GM13976 (cell line): ENCODE measurements at regions not wholly inside any gene's neighbourhood (a gene's known extent, or its start where the extent isn't known, plus 50 kb on each side); places are given as distances from the start of the nearest gene placed in this dataset.
"Not testable (repeated sequence)": the region's sequence is repeated elsewhere in the genome, so short reads cannot be mapped to it uniquely, and the experiment has no call there.

Experiments used
- DNase-seq: peaks from one replicate; pipeline ENCODE4 v3.0.0; 2012; ENCODE audit warnings: low spot score
- in situ Hi-C: fragments of 300-500 bp; cut with MboI; formaldehyde crosslinking; loops from one replicate; pipeline ENCODE4 v1.12.0; 2022; ENCODE audit warnings: low sequenced_read_pairs, mixed read lengths, inconsistent platforms; ENCODE audit not compliant: unreplicated experiment
- TF ChIP-seq, protein P1 (sequence below): IDR thresholded peaks from 2 replicates; pipeline ENCODE4 v1.5.1; 2012; ENCODE audit warnings: borderline replicate concordance, mild to moderate bottlenecking; ENCODE audit not compliant: insufficient read depth; ENCODE audit errors: extremely low read depth, missing control alignments, control extremely low read depth

DNA sequence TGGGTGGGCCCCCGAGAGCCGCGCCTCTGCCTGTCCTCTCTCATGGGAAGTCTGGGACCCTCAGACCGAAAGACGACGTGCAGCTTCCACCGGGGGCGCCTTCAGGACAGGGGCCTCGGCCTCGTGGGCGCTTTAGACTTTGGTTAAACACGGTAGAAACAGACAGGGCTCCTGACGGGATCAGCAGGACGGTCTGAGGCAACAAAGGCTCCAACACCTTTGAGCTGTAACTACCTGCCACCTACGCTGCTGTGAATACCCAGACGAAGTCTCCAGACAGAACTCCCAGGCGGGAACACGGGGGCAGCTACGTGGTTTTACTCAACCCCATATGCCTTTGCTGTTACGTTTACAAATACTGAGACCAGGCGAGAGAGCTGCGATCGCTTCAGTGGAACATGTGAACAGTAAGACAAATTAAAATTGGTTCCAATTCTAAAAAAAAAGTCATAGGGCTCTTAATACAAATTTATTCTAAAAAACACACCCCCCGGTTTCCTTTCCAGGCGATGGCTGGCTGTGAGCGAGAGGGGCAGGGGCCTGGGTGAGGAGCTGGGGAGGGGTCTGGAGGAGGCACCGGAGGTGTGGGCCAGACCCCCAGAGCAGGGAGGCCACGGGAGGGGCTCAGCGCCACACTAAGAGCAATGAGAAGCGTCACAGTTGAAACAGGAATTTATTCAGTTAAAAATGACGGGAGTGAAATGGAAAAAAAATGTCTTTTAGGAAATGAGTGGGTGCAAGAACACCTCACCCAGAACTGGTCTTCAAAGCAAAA lies 453.2 kb downstream of the QKI start:
- TF ChIP-seq, protein P1, sequence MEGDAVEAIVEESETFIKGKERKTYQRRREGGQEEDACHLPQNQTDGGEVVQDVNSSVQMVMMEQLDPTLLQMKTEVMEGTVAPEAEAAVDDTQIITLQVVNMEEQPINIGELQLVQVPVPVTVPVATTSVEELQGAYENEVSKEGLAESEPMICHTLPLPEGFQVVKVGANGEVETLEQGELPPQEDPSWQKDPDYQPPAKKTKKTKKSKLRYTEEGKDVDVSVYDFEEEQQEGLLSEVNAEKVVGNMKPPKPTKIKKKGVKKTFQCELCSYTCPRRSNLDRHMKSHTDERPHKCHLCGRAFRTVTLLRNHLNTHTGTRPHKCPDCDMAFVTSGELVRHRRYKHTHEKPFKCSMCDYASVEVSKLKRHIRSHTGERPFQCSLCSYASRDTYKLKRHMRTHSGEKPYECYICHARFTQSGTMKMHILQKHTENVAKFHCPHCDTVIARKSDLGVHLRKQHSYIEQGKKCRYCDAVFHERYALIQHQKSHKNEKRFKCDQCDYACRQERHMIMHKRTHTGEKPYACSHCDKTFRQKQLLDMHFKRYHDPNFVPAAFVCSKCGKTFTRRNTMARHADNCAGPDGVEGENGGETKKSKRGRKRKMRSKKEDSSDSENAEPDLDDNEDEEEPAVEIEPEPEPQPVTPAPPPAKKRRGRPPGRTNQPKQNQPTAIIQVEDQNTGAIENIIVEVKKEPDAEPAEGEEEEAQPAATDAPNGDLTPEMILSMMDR = no peak
- no peak for DNase-seq
- in situ Hi-C loops = no loop called here

DNA sequence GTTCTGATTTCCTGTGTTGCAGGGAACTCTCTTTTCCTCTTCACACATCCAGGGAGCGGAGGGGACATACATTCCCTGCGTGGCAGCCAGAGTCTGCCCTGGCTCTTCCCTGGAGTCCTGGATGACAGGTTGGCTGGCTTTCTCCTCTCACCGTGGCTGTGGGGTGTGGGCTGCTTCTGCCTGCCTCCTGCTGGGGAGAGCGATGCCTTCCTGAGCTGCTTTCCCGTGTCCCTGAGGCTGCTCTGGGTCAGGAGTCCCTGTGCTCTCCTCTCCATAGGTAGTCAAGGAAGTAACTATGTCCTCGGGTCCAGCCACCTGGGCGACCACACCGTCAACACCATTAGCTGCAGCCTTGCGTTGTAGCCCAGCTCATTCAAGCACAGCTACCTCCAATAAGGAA lies 451.7 kb downstream of the QKI start:
- in situ Hi-C loops = no loop called here
- DNase-seq = no peak
- TF ChIP-seq, protein P1 = no peak

DNA sequence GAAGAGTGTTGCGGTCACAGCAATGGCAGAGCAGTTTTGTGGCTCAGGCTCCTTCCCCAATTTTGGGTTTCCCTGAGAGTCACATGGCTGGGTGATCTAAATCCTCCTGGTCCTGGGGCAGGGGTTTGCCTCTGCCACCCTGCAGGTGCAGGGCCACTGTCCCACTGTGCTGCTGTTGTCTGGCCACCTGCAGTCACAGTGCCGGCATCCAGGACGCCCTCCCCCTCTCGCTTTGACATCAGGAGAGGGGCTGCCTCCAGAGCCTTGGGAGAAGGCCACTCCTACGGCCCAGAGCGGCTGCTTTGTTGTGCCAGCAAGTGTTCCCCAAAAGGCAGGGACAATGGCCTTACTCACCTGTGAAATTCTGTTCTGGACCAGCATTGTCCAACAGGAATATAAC lies 449.0 kb downstream of the QKI start:
- TF ChIP-seq, protein P1 = no peak
- no peak for DNase-seq
- in situ Hi-C loops = no loop called here

DNA sequence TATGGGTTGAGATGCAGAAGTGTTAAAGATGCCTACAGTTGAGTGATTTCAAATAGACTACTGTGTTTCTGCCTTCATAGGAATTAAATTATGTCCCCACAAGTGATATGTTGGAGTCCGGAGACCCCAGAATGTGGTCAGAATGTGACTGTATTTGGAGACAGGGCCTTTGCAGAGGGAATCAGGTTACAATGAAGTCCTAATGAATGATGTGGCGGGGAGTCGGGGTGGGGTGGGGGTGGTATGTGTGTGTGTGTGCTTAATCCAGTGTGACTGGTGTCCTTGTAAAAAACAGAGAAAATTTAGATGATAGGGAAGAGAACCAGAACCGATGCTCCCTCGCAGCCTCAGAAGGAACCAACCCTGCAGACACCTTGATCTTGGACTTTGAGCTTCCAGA lies 448.2 kb downstream of the QKI start:
- DNase-seq = no peak
- in situ Hi-C loops = no loop called here
- TF ChIP-seq, protein P1 = no peak

DNA sequence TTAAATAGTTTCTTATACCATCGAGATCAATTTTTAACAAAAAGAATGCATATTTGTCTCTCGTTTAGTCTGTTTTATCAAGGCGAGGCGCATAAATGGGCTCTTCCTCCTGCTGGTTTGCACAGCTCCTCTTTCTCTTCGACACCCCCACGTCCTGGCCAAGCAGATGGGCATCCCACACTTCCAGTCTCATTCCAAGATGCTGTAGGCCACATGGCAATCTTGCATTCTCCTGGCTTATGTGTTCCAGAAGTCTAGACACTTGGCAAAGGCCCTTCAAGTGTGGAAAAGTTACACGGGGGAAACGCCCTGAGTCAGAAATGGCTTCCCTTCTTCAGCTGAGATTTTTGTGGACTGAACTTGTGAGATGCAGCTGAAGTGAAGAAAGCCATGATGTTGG lies 447.1 kb downstream of the QKI start:
- TF ChIP-seq, protein P1 = no peak
- in situ Hi-C loops = no loop called here
- no peak for DNase-seq

DNA sequence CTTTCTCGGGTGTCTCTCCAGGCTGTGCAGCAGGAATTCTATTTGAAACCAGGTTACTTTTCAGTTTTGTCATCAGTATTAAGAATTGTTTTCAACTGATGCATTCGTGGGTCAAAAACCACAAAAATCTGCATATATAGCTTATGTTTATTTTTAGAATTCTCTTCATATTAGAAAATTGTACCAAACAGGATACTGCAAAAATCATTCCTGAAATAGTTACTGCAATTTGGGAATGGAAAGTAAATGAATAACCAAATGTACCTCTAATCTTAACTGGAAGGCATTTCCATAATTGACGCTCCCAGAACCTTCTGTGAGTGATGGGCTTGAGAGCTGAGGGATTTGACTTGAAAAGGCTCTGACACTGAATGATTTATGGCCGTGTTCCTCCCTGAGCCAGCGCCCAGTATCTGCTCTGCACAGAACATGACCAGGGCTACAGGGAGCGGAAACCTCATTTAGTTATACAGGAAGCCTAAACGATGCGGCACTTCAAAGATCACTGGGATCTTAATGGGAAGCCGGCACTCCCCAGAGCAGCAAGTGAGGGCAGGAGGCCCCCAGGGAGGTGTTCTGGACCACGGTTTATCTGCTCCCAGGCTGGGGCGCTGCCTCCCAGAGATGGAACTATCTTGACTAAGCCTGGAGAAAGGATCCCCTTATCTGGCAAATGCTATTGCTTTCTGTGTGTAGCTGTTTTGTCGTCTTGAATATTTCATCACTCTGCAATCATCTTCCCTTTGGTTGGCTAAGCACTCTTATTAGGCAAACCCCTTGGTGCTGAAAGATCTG lies 446.0 kb downstream of the QKI start:
- in situ Hi-C loops = no loop called here
- DNase-seq = no peak
- TF ChIP-seq, protein P1 = no peak

DNA sequence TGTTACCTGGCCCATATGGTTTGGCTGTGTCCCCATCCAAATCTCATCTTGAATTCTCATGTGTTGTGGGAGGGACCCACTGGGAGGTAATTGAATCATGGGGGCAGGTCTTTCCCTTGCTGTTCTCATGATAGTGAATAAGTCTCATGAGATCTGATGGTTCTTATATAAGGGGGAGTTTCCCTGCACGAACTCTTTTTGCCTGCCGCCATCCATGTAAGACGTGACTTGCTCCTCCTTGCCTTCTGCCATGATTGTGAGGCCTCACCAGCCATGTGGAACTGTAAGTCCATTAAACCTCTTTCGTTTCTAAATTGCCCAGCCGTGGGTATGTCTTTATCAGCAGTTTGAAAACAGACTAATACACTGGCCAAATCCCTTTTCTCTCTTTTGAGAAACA lies 444.4 kb downstream of the QKI start:
- DNase-seq, in situ Hi-C loops: not testable (repeated sequence)
